SW480 (cell line): ENCODE measurements at regions not wholly inside any gene's neighbourhood (a gene's known extent, or its start where the extent isn't known, plus 50 kb on each side); places are given as distances from the start of the nearest gene placed in this dataset.

ENCODE experiments used
- DNase-seq: peaks from one replicate; pipeline ENCODE4 v3.0.0-alpha.2; 2016; ENCODE audit warnings: low spot score

- DNase-seq: no peak
Measured at GRCh38 chr19:31089681-31090080, 259.6 kb downstream of the TSHZ3 start.

GRCh38 chr19:31085125-31085524 lies 264.1 kb downstream of the TSHZ3 start:
- DNase-seq: no peak

DNA sequence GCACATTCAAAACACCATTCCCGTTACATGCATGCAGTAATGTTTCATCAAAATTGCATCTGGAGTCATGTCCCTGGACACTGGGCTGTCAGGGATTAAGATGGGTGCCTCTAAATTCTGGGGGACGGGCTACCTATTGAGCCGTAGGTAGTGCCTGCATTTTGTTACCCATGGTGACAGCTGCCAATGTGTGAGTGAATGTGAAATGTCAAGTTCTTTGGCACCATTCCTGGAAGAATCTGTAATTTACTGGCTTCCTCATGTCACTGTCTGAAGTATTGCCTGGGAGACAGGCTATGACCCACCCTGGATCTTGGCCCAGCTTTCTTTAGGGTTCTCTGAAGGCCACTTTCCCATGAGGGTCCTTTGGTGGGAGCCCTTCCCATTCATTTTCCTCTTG lies 266.1 kb downstream of the TSHZ3 start:
- no peak for DNase-seq

DNA sequence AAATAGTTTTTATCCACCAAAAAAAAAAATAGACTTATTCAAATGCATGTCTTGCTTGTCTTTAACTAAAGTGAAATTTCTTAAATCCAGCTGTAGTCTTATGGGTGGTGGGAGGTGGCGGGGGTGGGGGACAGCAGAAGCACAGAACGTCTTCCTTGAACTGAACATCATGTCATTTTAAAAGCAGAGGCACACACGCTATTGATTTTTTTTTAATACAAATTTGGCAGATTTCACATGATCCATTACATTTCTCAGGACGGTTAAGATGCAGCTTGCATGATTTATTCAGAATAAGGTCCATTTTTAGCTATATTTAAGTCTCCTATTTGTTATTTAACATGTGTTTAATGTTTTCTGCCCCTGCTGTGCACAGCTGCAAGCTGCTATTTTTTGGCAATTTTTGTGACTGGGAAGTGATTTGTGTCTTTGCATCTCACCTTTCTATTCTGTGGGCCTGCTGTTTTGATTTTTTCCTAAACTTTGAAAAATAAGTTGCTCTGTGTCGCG lies 274.0 kb downstream of the TSHZ3 start:
- DNase-seq: no peak

- no peak for DNase-seq
Measured at GRCh38 chr19:31074199-31075125, 274.8 kb downstream of the TSHZ3 start.

DNA sequence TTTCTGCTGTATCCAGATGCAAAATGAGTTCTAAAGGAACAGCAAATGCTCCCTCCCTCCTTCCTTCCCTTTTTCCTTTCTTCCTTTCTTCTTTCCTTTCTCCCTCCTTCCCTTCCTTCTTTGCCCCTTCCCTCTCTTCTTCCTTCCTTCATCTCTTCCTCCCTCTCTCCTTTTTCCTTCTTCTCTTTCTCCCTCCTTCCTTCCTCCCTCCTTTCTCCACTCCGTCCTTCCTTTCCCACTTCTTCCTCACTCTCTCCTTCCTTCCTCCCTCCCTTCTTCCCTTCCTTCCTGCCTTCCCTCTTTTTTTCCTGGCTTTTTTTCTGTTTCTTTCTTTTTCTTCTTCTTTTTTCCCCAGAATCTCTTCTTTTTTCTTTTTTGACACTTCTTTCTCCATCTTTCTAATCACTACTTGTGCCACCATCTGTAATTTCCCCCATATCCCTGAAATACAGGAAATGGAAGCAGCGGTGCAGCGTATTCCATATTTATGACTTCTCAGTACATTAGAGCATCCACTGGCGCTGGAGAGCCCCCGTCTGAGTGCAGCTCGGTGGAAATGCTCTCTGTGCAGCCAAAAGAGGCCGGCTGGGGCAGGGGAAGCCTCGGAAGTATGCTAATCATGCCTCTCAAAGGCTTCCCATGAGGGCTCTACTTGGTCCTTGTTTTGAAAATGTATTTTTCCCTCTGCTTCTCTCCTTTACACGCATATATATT lies 275.6 kb downstream of the TSHZ3 start:
- DNase-seq: no peak

GRCh38 chr19:31072451-31072850 lies 276.8 kb downstream of the TSHZ3 start:
- no peak for DNase-seq

DNA sequence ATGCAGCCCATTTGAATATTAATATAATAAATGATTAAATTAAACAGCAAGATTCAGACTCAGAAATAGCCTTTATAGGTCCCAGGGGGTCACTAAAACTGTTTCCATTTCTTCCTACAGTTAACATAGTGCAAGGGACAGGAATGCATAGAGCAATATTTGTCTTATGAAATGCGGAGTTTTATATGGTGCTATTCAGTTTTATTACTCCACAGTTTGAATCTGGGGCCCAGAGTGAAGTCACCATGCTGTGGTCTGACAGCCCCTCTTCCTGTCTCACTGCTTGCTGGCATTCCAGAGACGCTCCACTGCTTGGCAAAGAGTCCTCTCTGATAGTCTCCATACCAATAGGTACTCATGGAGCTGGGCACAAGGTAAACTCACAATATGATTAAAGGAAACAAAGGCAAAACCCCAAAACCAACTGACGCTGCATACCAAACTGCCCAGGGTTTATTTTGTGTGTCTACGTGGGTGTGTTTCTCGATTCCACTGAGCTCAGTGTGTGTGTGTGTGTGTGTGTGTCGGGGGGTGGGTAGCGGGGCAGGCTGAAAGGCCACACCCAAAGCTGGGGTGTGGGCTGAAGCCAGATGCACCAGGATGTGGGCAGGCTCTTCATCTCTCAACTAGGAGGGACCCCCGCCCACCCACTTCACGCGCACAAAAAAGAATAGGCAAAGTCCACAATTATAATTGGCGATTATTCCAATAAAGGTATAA lies 277.9 kb downstream of the TSHZ3 start:
- DNase-seq: peak; percentile 33

DNA sequence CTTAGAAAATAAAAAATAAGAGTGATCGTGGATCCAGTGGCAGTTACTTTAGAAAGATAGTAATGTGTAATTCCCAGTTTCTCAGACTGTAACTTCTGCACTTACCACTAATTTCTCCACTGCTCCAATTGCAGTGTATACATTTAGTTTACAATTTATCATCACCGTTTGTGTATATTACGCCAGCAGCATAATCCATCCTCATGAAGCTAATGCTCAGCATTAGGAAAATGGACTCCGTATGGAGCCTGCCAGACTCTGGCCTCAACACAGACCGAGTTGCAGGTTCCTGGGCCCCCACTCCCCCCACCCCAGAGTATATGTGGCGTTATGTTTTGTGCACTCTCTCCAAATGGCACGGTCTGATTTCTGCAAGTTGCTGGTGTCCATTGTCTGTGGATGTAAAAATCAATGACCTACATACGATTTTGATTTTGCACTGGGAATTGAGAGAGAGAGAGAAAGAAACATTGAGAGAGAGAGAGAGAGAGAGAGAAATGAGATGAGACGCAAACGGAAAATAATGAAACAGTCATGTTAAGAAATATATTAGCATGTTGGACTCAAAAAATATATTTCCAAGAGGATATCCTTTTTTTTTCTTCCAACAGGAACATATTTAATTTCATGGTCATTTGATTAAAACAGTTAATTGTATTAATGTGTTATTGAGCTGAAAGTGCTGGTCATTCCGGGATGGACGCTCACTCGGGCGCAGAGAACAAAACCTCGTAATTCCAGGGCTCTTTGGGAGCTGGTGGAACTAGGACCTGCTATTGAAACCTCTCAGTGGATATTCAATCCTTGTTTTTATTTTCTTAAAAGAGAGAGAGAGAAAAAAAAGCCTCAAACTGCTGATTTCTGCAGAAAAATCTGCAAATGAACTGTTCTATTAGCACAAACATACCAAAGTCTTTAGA lies 278.8 kb downstream of the TSHZ3 start:
- no peak for DNase-seq

GRCh38 chr19:31068268-31068667 lies 281.0 kb downstream of the TSHZ3 start:
- DNase-seq: no peak

GRCh38 chr19:31066385-31066784 lies 282.9 kb downstream of the TSHZ3 start:
- DNase-seq: peak; percentile 82

GRCh38 chr19:31064491-31064890 lies 284.7 kb downstream of the TSHZ3 start:
- DNase-seq: no peak

GRCh38 chr19:31058676-31059340 lies 290.4 kb downstream of the TSHZ3 start:
- no peak for DNase-seq

- no peak for DNase-seq
Measured at GRCh38 chr19:31057476-31057875, 291.8 kb downstream of the TSHZ3 start.

DNA sequence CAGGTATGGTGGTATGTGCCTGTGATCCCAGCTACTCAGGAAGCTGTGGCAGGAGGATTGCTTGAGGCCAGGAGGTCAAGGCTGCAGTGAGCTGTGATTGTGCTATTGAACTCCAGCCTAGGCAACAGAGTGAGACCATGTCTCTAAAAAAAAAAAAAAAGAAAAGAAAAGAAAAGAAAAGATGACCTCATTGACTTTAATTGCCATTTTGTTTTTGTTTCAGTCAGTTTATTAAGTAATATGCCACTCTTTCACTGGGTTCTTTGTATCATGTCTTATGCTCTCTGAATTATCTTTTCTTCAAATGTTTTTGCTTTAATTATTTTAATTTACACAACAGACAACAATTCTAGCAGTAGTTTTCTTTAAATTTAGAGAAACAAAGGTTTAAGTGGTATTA lies 293.8 kb downstream of the TSHZ3 start:
- DNase-seq: no peak

GRCh38 chr19:31054430-31054829 lies 294.8 kb downstream of the TSHZ3 start:
- peak; percentile 44 for DNase-seq

DNA sequence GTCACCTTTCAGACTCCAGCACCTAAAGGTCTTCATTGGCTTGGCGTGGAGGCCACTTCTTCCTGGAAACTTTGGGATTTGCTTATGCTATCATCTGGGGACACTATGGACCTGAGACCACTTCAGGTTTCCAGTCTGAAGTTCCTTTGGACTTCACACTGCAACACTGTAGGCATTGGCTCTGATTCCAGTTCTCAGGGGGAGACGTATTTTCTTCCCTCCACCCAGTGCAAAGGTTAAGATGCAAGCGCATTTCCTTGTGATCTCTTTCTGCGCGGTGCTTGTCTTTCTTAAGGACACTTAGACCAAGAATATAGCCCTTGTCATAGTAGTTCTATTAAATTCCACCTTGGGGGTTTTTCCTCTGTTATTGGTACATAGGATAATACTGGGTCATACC lies 299.8 kb downstream of the TSHZ3 start:
- no peak for DNase-seq

- no peak for DNase-seq
Measured at GRCh38 chr19:31046024-31046423, 303.2 kb downstream of the TSHZ3 start.

DNA sequence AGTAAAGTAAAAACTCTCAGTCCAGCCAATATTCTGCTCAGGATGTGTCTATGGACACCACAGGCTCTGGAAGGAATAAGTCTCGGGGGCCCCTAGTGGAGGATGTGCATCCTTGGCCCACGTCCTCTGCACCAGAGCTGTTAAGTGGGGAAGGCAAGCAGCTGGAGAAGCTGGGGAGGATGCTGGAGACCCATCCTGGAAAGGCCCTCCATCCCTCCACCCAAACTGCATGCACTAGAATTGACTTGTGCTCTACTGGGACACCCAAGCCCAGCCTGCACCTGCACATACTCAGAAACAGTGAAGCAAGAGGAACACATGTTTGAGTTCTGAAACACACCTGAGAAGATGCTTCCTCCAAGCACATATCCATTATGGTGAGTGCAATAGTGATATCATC lies 307.8 kb downstream of the TSHZ3 start:
- DNase-seq: no peak

GRCh38 chr19:31039151-31039550 lies 310.1 kb downstream of the TSHZ3 start:
- no peak for DNase-seq
